GM23248 (cell line): ENCODE measurements at regions not wholly inside any gene's neighbourhood (a gene's known extent, or its start where the extent isn't known, plus 50 kb on each side); places are given as distances from the start of the nearest gene placed in this dataset.
"Not testable (repeated sequence)": the region's sequence is repeated elsewhere in the genome, so short reads cannot be mapped to it uniquely, and the experiment has no call there.

ENCODE experiments used
- DNase-seq: peaks from one replicate; pipeline ENCODE4 v3.0.0-alpha.2; 2015
- H2AFZ ChIP-seq: fragments of 200-600 bp; sonication (generic); 2 replicates; pipeline ENCODE4 v1.6.1; 2016; ENCODE audit warnings: antibody characterized with exemption
- H3F3A ChIP-seq: fragments of 200-600 bp; sonication (generic); 2 replicates; pipeline ENCODE4 v1.6.1; 2016; ENCODE audit warnings: mild to moderate bottlenecking, antibody characterized with exemption, mixed run types; ENCODE audit not compliant: insufficient read depth
- H3K27ac ChIP-seq: fragments of 200-600 bp; sonication (generic); 2 replicates; pipeline ENCODE4 v1.5.1; 2016; ENCODE audit warnings: mild to moderate bottlenecking
- H3K27me3 ChIP-seq: fragments of 200-600 bp; sonication (generic); replicated peaks from 2 replicates; pipeline ENCODE4 v1.6.1; 2016; ENCODE audit warnings: mild to moderate bottlenecking; ENCODE audit not compliant: insufficient read depth
- H3K36me3 ChIP-seq: fragments of 200-600 bp; sonication (generic); 2 replicates; pipeline ENCODE4 v1.6.1; 2016; ENCODE audit warnings: low read depth, mild to moderate bottlenecking
- H3K4me1 ChIP-seq: fragments of 200-600 bp; sonication (generic); 2 replicates; pipeline ENCODE4 v1.6.1; 2016; ENCODE audit warnings: mild to moderate bottlenecking; ENCODE audit not compliant: insufficient read depth
- H3K4me2 ChIP-seq: fragments of 200-600 bp; sonication (generic); one replicate; pipeline ENCODE4 v1.6.1; 2016; ENCODE audit warnings: mild to moderate bottlenecking; ENCODE audit not compliant: unreplicated experiment
- H3K4me3 ChIP-seq: fragments of 200-600 bp; sonication (generic); 2 replicates; pipeline ENCODE4 v1.5.1; 2016; ENCODE audit warnings: mild to moderate bottlenecking
- H3K79me2 ChIP-seq: fragments of 200-600 bp; sonication (generic); 2 replicates; pipeline ENCODE4 v1.6.1; 2016; ENCODE audit warnings: mild to moderate bottlenecking; ENCODE audit not compliant: insufficient read depth
- H3K9ac ChIP-seq: fragments of 200-600 bp; sonication (generic); 2 replicates; pipeline ENCODE4 v1.6.1; 2016; ENCODE audit warnings: mild to moderate bottlenecking
- H3K9me2 ChIP-seq: fragments of 200-600 bp; sonication (generic); 2 replicates; pipeline ENCODE4 v1.6.1; 2016; ENCODE audit warnings: mixed run types, mild to moderate bottlenecking, moderate library complexity; ENCODE audit not compliant: insufficient read depth
- H3K9me3 ChIP-seq: fragments of 200-600 bp; sonication (generic); one replicate; pipeline ENCODE4 v1.6.1; 2017; ENCODE audit warnings: low read depth
- H4K20me1 ChIP-seq: fragments of 200-600 bp; sonication (generic); 2 replicates; pipeline ENCODE4 v1.6.0; 2016; ENCODE audit not compliant: insufficient read depth
- EZH2 ChIP-seq: fragments of 200-600 bp; sonication (generic); IDR thresholded peaks from 2 replicates; pipeline ENCODE4 v1.6.1; 2018; ENCODE audit warnings: antibody characterized with exemption, mild to moderate bottlenecking; ENCODE audit not compliant: insufficient read depth, poor library complexity, severe bottlenecking
- EZH2phosphoT487 ChIP-seq: fragments of 200-600 bp; sonication (generic); IDR thresholded peaks from 2 replicates; pipeline ENCODE4 v1.6.1; 2018; ENCODE audit warnings: antibody characterized with exemption, moderate library complexity, mild to moderate bottlenecking, low read depth; ENCODE audit not compliant: insufficient read depth
- WGBS, 2 experiments: methylation state at CpG; one replicate each; pipeline ENCODE4 v1.1.6; 2015 to 2017; ENCODE audit warnings: low lambda C conversion rate in 2 of 2, low coverage in 1 of 2; ENCODE audit errors: missing lambda C conversion rate in 2 of 2; 5-methylcytosine and 5-hydroxymethylcytosine counted together
- in situ Hi-C: fragments of 300-500 bp; cut with MboI; formaldehyde crosslinking; loops from 2 replicates; pipeline ENCODE4 v1.15.0; 2020

GRCh38 chr15:23801881-23802280, 114.8 kb upstream of the NDN start:
- Histone ChIP-seq H3K9ac (no peak overlapping the region), H3K9me2 (no peaks in the 10 kb centered on the region), H3K27me3 (no peaks in the 10 kb centered on the region), H4K20me1 (no peaks in the 10 kb centered on the region), H3K4me1 (no peaks in the 10 kb centered on the region), H3K4me2 (no peak overlapping the region), H3K79me2 (no peaks in the 10 kb centered on the region), H3K36me3 (no peaks in the 10 kb centered on the region), H2AFZ (no peak overlapping the region), H3F3A (no peaks in the 10 kb centered on the region), H3K27ac (no peak overlapping the region), H3K9me3 (no peaks in the 10 kb centered on the region), H3K4me3 (no peak overlapping the region)
- DNase-seq, result no peak
- 8 to 16% methylated on average over 2 of the region's 2 CpGs for WGBS, 2 experiments
- in situ Hi-C loops, result no loop called here
- TF ChIP-seq EZH2 (no peak), EZH2phosphoT487 (no peak)

- H3K4me2 ChIP-seq, H2AFZ ChIP-seq, H3K27me3 ChIP-seq, in situ Hi-C loops, H3K79me2 ChIP-seq, H3K9ac ChIP-seq, H3K4me1 ChIP-seq, H3K9me2 ChIP-seq, H3K36me3 ChIP-seq, H3F3A ChIP-seq, DNase-seq, H3K4me3 ChIP-seq, H4K20me1 ChIP-seq, H3K27ac ChIP-seq, H3K9me3 ChIP-seq: not testable (repeated sequence)
- 52 to 58% methylated on average over 16 to 37 of the region's 37 CpGs for WGBS, 2 experiments
These were observed 115.9 kb upstream of the NDN start for GRCh38 chr15:23802896-23803435.

- DNase-seq, result no peak
- no peak overlapping the region for H3K27ac ChIP-seq
- no peaks in the 10 kb centered on the region for H4K20me1 ChIP-seq
- H3F3A ChIP-seq, result no peaks in the 10 kb centered on the region
- no peak overlapping the region for H3K9ac ChIP-seq
- no peak overlapping the region for H3K4me3 ChIP-seq
- H3K79me2 ChIP-seq, result no peaks in the 10 kb centered on the region
- in situ Hi-C loops, result no loop called here
- no peaks in the 10 kb centered on the region for H3K9me2 ChIP-seq
- no peak overlapping the region for H3K4me2 ChIP-seq
- no peaks in the 10 kb centered on the region for H3K27me3 ChIP-seq
- 17 to 23% methylated on average over 3 of the region's 3 CpGs for WGBS, 2 experiments
- no peak for TF ChIP-seq EZH2
- no peak for TF ChIP-seq EZH2phosphoT487
- H3K36me3 ChIP-seq, result no peaks in the 10 kb centered on the region
- H3K9me3 ChIP-seq, result no peaks in the 10 kb centered on the region
- no peak overlapping the region for H2AFZ ChIP-seq
- H3K4me1 ChIP-seq, result no peaks in the 10 kb centered on the region
These were observed 119.9 kb upstream of the NDN start for GRCh38 chr15:23806980-23807379.

- no peak overlapping the region for H3K27ac ChIP-seq
- no peaks in the 10 kb centered on the region for H4K20me1 ChIP-seq
- H3K4me2 ChIP-seq, result no peak overlapping the region
- no peak for DNase-seq
- TF ChIP-seq EZH2phosphoT487, result no peak
- TF ChIP-seq EZH2, result no peak
- no peak overlapping the region for H2AFZ ChIP-seq
- no peaks in the 10 kb centered on the region for H3K27me3 ChIP-seq
- no peak overlapping the region for H3K4me3 ChIP-seq
- H3F3A ChIP-seq, result no peaks in the 10 kb centered on the region
- H3K9ac ChIP-seq, result no peak overlapping the region
- no peaks in the 10 kb centered on the region for H3K9me2 ChIP-seq
- H3K36me3 ChIP-seq, result no peaks in the 10 kb centered on the region
- H3K79me2 ChIP-seq, result no peaks in the 10 kb centered on the region
- in situ Hi-C loops, result no loop called here
- no peaks in the 10 kb centered on the region for H3K9me3 ChIP-seq
- WGBS, 2 experiments, result 54 to 60% methylated on average over 7 of the region's 7 CpGs
- no peaks in the 10 kb centered on the region for H3K4me1 ChIP-seq
These were observed 136.4 kb upstream of the NDN start for GRCh38 chr15:23823508-23823907.

DNA sequence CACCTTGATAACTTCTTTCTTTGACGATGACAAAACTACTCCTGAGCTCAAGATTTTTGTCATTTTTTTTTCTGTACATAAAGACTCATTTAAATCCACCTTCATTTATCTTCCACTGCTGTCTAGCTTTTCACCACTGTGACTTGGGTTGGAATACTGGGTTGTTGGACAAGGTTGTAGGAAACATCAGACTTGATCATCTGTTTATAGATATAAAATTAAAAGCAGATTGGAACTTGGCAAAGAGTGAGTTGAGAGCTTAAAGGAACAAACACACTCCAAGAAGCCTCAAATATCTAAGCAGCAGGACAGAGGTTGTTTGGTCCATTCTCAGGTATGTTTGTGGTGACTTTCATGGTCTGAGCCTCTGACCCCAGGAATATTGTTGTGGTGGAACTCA, 141.7 kb upstream of the NDN start:
- H3F3A ChIP-seq, result no peaks in the 10 kb centered on the region
- H3K4me1 ChIP-seq, result no peaks in the 10 kb centered on the region
- in situ Hi-C loops, result no loop called here
- H3K79me2 ChIP-seq, result no peaks in the 10 kb centered on the region
- H3K36me3 ChIP-seq, result no peaks in the 10 kb centered on the region
- TF ChIP-seq EZH2phosphoT487, result no peak
- no peak for TF ChIP-seq EZH2
- no peak overlapping the region for H3K27ac ChIP-seq
- no peaks in the 10 kb centered on the region for H3K9me3 ChIP-seq
- H3K27me3 ChIP-seq, result no peaks in the 10 kb centered on the region
- H3K4me2 ChIP-seq, result no peak overlapping the region
- no peak for DNase-seq
- H3K4me3 ChIP-seq, result no peak overlapping the region
- no peak overlapping the region for H3K9ac ChIP-seq
- WGBS, 2 experiments, result 0 to 17% methylated on average over 1 of the region's 1 CpG
- no peaks in the 10 kb centered on the region for H3K9me2 ChIP-seq
- H2AFZ ChIP-seq, result no peak overlapping the region
- H4K20me1 ChIP-seq, result no peaks in the 10 kb centered on the region
